Left lung (tissue), 4 donors: ENCODE measurements at regions not wholly inside any gene's neighbourhood (a gene's known extent, or its start where the extent isn't known, plus 50 kb on each side); places are given as distances from the start of the nearest gene placed in this dataset.
"Not testable (repeated sequence)": the region's sequence is repeated elsewhere in the genome, so short reads cannot be mapped to it uniquely, and the experiment has no call there.

Experiments
- ATAC-seq: fragments of 200-7000 bp; cut with Tn5 transposase; one replicate; pipeline ENCODE4 v1.9.1; 2020; ENCODE audit warnings: moderate library complexity
- DNase-seq, 4 donors: peaks; one replicate each; pipeline ENCODE4 v3.0.0-alpha.2; 2013 to 2020
- H3K27ac ChIP-seq, 2 donors: fragments of 200-600 bp; sonication (generic) in 1 of 2; one replicate each; pipeline versions ENCODE4 v1.5.0 to v1.8.0; 2020 to 2021
- H3K27me3 ChIP-seq, 2 donors: fragments of 200-600 bp; sonication (generic) in 1 of 2; one replicate each; pipeline versions ENCODE4 v1.5.0 to v1.8.0; 2020 to 2021
- H3K36me3 ChIP-seq, 2 donors: fragments of 200-600 bp; sonication (generic) in 1 of 2; one replicate each; pipeline versions ENCODE4 v1.5.0 to v1.8.0; 2020 to 2021
- H3K4me1 ChIP-seq, 2 donors: fragments of 200-600 bp; one replicate each; pipeline ENCODE4 v1.8.0; 2021
- H3K4me3 ChIP-seq, 2 donors: fragments of 200-600 bp; sonication (generic) in 1 of 2; one replicate each; pipeline versions ENCODE4 v1.5.0 to v1.8.0; 2020 to 2021; ENCODE audit warnings: mild to moderate bottlenecking in 1 of 2
- H3K9me3 ChIP-seq, 2 donors: fragments of 200-600 bp; sonication (generic) in 1 of 2; one replicate each; pipeline versions ENCODE4 v1.5.0 to v1.8.0; 2020 to 2021
- CTCF ChIP-seq, 2 donors: fragments of 200-600 bp; sonication (generic) in 1 of 2; IDR thresholded peaks; one replicate each; pipeline versions ENCODE4 v1.5.0 to v1.8.0; 2021; ENCODE audit warnings: antibody characterized with exemption in 2 of 2
- intact Hi-C, 2 donors: fragments of 100-400 bp; cut with DNase I; formaldehyde crosslinking; loops; one replicate each; pipeline versions ENCODE4 v1.11.2 to v1.14.2; 2022
- donor health status: DM: no; HTN: yes; CAD: no.
- donor health status: DM: no; HTN: no; CAD: no.

GRCh38 chr3:16768014-16768413 is 116.7 kb upstream of the PLCL2 start:
- intact Hi-C loops: no loop called here
- ATAC-seq (no peak), DNase-seq (no peak)
- Histone ChIP-seq H3K27ac (no peak overlapping the region), H3K4me3 (no peak overlapping the region), H3K4me1 (no peaks in the 10 kb centered on the region), H3K36me3 (no peaks in the 10 kb centered on the region), H3K27me3 (no peaks in the 10 kb centered on the region), H3K9me3 (no peaks in the 10 kb centered on the region)
- no peak for TF ChIP-seq CTCF (IDR thresholded peaks at IDR 0.05)

DNA sequence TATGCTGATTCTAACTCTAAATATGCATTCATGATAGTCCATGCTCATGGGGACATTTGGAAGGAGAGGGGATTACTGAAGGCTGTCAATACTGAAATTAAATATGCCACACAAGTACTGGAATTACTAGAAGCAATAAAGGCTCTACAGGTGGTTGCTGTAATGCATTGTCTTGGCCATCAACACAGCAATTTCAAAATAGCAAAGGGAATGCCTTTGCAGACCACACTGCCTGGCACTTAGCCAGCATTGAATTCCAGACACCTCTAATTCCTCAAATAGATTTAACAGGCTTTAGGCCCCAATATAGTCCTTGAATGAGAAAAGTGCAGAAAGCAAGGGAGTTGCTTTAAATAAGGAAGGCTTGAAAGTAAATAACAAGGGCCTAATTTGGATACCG is 115.8 kb upstream of the PLCL2 start:
- H3K27ac ChIP-seq: no peak overlapping the region
- no peak for TF ChIP-seq CTCF (IDR thresholded peaks at IDR 0.05)
- H3K27me3 ChIP-seq: no peaks in the 10 kb centered on the region
- H3K4me1 ChIP-seq: no peaks in the 10 kb centered on the region
- intact Hi-C loops: no loop called here
- no peaks in the 10 kb centered on the region for H3K36me3 ChIP-seq
- H3K9me3 ChIP-seq: no peaks in the 10 kb centered on the region
- ATAC-seq (no peak), DNase-seq (no peak)
- H3K4me3 ChIP-seq: no peak overlapping the region

GRCh38 chr3:16769525-16769924 is 115.2 kb upstream of the PLCL2 start:
- DNase-seq (no peak), ATAC-seq (no peak)
- H3K9me3 ChIP-seq: no peaks in the 10 kb centered on the region
- no peaks in the 10 kb centered on the region for H3K36me3 ChIP-seq
- no peak for TF ChIP-seq CTCF (IDR thresholded peaks at IDR 0.05)
- no peaks in the 10 kb centered on the region for H3K4me1 ChIP-seq
- H3K27ac ChIP-seq: no peak overlapping the region
- no peak overlapping the region for H3K4me3 ChIP-seq
- intact Hi-C loops: no loop called here
- H3K27me3 ChIP-seq: no peaks in the 10 kb centered on the region

GRCh38 chr3:16770021-16770420 is 114.7 kb upstream of the PLCL2 start:
- Histone ChIP-seq H3K27me3 (no peaks in the 10 kb centered on the region), H3K4me3 (no peak overlapping the region), H3K27ac (no peak overlapping the region), H3K9me3 (no peaks in the 10 kb centered on the region), H3K4me1 (no peaks in the 10 kb centered on the region), H3K36me3 (no peaks in the 10 kb centered on the region)
- DNase-seq: no peak
- no peak for TF ChIP-seq CTCF (IDR thresholded peaks at IDR 0.05)
- intact Hi-C loops: no loop called here
- ATAC-seq: no peak

- intact Hi-C loops: no loop called here
- Histone ChIP-seq H3K9me3 (no peaks in the 10 kb centered on the region), H3K4me1 (no peaks in the 10 kb centered on the region), H3K36me3 (no peaks in the 10 kb centered on the region), H3K27ac (no peak overlapping the region), H3K27me3 (no peaks in the 10 kb centered on the region), H3K4me3 (no peak overlapping the region)
- DNase-seq (peak in 2 of 4 donors; percentile 39 to 60), ATAC-seq (no peak)
- TF ChIP-seq CTCF (IDR thresholded peaks at IDR 0.05): no peak
These were observed 114.0 kb upstream of the PLCL2 start for GRCh38 chr3:16770792-16771191.

DNA sequence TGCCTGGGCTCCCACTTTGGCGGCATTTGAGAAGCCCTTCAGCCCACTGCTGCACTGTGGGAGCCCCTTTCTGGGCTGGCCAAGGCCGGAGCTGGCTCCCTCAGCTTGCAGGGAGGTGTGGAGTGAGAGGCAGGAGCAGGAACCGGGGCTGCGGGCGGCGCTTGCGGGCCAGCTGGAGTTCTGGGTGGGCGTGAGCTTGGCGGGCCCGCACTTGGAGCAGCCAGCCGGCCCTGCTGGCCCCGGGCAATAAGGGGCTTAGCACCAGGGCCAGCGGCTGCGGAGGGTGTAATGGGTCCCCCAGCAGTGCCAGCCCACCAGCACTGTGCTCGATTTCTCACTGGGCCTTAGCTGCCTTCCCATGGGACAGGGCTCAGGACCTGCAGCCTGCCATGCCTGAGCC is 111.2 kb upstream of the PLCL2 start:
- ATAC-seq, H3K27ac ChIP-seq, H3K36me3 ChIP-seq, H3K9me3 ChIP-seq, H3K4me1 ChIP-seq, H3K4me3 ChIP-seq, H3K27me3 ChIP-seq, intact Hi-C loops: not testable (repeated sequence)
- peak in 1 of 4 donors; percentile 60 for DNase-seq

GRCh38 chr3:16774536-16774935 is 110.2 kb upstream of the PLCL2 start:
- H3K36me3 ChIP-seq, H3K27me3 ChIP-seq, ATAC-seq, H3K9me3 ChIP-seq, intact Hi-C loops, H3K4me3 ChIP-seq, DNase-seq, H3K27ac ChIP-seq, H3K4me1 ChIP-seq: not testable (repeated sequence)
